WERI-Rb-1 (cell line): ENCODE measurements at regions not wholly inside any gene's neighbourhood (a gene's known extent, or its start where the extent isn't known, plus 50 kb on each side); places are given as distances from the start of the nearest gene placed in this dataset.

Experiments
- DNase-seq: peaks from one replicate; pipeline ENCODE4 v3.0.0-alpha.2; 2020
- H3K27ac ChIP-seq: fragments of 250-450 bp; sonication (Bioruptor Pico); 2 replicates; pipeline ENCODE4 v1.5.1; 2020; ENCODE audit warnings: mild to moderate bottlenecking, moderate library complexity
- H3K27me3 ChIP-seq: fragments of 250-450 bp; sonication (Bioruptor Pico); 2 replicates; pipeline ENCODE4 v1.5.1; 2021; ENCODE audit warnings: mild to moderate bottlenecking, low read depth, moderate library complexity; ENCODE audit not compliant: insufficient read depth, severe bottlenecking
- H3K36me3 ChIP-seq: fragments of 250-450 bp; sonication (Bioruptor Pico); 2 replicates; pipeline ENCODE4 v1.5.1; 2020; ENCODE audit warnings: mild to moderate bottlenecking, moderate library complexity
- H3K4me3 ChIP-seq: 2 replicates; pipeline ENCODE4 v1.5.1; 2011; ENCODE audit warnings: low read depth, mild to moderate bottlenecking, control low read depth, low read length
- H3K9me3 ChIP-seq: fragments of 250-450 bp; sonication (Bioruptor Pico); 2 replicates; pipeline ENCODE4 v1.5.1; 2021; ENCODE audit warnings: mild to moderate bottlenecking, moderate library complexity; ENCODE audit not compliant: severe bottlenecking
- CTCF ChIP-seq: IDR thresholded peaks from 2 replicates; pipeline ENCODE4 v1.5.1; 2011; ENCODE audit warnings: low read depth, mild to moderate bottlenecking, control low read depth, inconsistent platforms, low read length

DNA sequence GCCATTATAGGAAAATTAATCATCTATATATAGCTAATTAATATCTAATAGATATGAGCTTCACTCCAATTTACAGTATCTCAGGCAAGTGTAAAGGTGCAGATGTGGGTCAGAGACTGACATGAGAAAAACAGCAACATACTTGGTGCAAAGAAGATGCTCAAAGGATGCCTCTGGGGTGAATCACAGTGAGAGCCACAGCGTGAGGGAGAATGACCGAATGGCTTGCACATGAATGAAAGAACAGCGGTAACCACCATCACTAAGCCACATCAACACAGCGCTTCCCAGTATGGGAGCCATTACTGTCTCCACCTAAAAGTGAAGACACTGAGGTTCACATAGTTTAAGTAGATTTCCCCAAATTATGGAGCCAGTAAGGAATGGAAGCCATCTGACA, 423.4 kb upstream of the ID2 start:
- H3K27ac ChIP-seq: no peak overlapping the region
- no peak for DNase-seq
- no peaks in the 10 kb centered on the region for H3K36me3 ChIP-seq
- no peak overlapping the region for H3K4me3 ChIP-seq
- no peak for TF ChIP-seq CTCF
- H3K9me3 ChIP-seq: no peaks in the 10 kb centered on the region
- no peaks in the 10 kb centered on the region for H3K27me3 ChIP-seq

- Histone ChIP-seq H3K27ac (no peak overlapping the region), H3K27me3 (no peaks in the 10 kb centered on the region), H3K4me3 (no peak overlapping the region), H3K9me3 (no peaks in the 10 kb centered on the region), H3K36me3 (no peaks in the 10 kb centered on the region)
- no peak for DNase-seq
- TF ChIP-seq CTCF: no peak
These were observed 422.6 kb upstream of the ID2 start for GRCh38 chr2:8259106-8259840.

DNA sequence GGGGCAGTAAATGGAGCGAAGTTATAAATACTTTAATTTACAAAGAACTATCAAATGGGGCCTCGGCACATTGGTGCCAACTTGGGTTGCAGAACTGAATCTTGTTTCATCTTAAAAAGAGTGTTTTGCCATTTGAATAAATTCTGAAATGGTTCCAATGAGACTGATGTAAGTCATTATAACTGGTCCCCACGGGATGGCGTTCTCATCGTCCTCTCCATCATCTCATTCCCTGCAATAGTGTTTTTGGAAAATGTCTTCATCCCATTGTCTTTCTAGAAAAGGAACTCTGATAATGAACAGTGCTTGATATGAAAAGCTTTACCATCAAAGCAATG, 422.0 kb upstream of the ID2 start:
- no peaks in the 10 kb centered on the region for H3K27me3 ChIP-seq
- TF ChIP-seq CTCF: no peak

GRCh38 chr2:8260213-8260612, 421.6 kb upstream of the ID2 start:
- TF ChIP-seq CTCF: no peak
- no peak for DNase-seq
- Histone ChIP-seq H3K27me3 (no peaks in the 10 kb centered on the region), H3K4me3 (no peak overlapping the region), H3K9me3 (no peaks in the 10 kb centered on the region), H3K36me3 (no peaks in the 10 kb centered on the region), H3K27ac (no peak overlapping the region)

More for the DNA sequence above, 422.0 kb upstream of the ID2 start:
- Histone ChIP-seq H3K9me3 (no peaks in the 10 kb centered on the region), H3K27ac (no peak overlapping the region), H3K36me3 (no peaks in the 10 kb centered on the region), H3K4me3 (no peak overlapping the region)
- no peak for DNase-seq

DNA sequence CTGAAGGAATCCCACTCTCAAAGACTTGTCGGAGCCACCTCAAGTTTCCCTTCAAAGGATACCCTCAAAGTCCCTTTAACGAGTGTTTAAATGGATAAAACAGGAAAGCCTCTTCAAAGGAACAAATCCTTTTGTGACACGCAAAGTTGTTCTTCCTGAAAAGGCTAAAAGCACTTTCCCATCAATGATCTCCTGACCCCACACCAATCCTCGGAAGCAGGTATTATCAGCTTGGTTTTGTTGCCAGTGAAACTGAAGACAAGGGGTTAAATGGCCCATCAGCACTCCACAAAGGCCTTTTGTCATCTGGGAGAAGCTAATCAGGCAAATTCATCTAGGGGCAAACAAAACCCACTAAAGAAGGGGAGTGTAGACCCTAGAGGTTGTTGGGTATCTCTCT, 418.0 kb upstream of the ID2 start:
- Histone ChIP-seq H3K9me3 (no peaks in the 10 kb centered on the region), H3K4me3 (no peak overlapping the region), H3K27ac (no peak overlapping the region), H3K36me3 (no peaks in the 10 kb centered on the region), H3K27me3 (no peaks in the 10 kb centered on the region)
- no peak for TF ChIP-seq CTCF
- DNase-seq: no peak

DNA sequence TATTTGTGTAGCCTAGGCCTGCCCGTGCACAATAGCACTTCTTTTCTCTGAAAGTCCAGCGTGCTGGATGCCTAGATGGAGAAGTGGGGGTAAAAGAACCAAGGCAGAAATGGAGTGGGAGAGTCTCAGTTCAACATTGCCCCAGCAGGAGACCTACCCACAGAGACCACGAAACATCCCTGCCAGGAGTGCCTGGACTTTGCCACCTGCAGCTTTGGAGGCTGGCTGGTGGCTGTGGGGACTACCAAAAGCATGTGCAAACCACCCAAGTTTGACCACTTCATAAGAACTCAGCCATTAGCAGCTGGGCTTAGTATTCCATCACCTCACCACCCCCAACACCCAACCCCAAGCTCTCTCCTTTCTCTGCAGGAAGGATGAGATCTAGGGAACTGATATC, 416.9 kb upstream of the ID2 start:
- Histone ChIP-seq H3K27ac (no peak overlapping the region), H3K4me3 (no peak overlapping the region), H3K36me3 (no peaks in the 10 kb centered on the region), H3K9me3 (no peaks in the 10 kb centered on the region), H3K27me3 (no peaks in the 10 kb centered on the region)
- no peak for TF ChIP-seq CTCF
- no peak for DNase-seq
